ENCODE measurements at regions not wholly inside any gene's neighbourhood (a gene's known extent, or its start where the extent isn't known, plus 50 kb on each side); places are given as distances from the start of the nearest gene placed in this dataset.

DNA sequence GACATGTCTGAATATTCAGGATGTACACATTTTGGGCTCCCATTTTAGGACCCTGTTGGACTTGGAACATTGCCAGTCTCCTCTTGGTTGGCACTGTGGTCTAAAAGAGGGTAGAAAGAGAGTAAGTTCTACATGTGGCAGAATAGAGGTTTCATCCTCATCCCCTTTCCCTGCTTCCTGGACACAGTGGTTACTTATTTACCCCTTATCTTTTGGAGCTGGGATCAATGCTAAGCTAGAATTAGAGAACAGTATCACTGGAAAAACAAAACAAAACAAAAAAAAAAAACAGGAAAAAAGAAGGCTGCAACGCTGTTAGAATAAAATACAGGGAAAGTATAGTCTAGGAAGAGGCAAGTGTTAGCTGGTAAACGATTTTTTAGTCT lies 790.6 kb downstream of the MAFB start:
- Histone ChIP-seq H3K36me3 (ENCODE audit: control insufficient read depth in 4 of 4, insufficient read depth in 4 of 4, low read length in 3 of 4) (no peaks in the 10 kb centered on the region), H3K27ac (ENCODE audit: insufficient read depth in 1 of 2, low read depth in 1 of 2, low read length in 2 of 2, poor library complexity in 1 of 2, severe bottlenecking in 2 of 2) (no peak overlapping the region), H3K4me3 (ENCODE audit: control insufficient read depth in 1 of 7, extremely low read depth in 1 of 7, insufficient read depth in 4 of 7, low read depth in 2 of 7, low read length in 6 of 7) (no peak overlapping the region), H3K27me3 (replicated peaks in 2 of 5; ENCODE audit: control insufficient read depth in 4 of 5, insufficient read depth in 5 of 5, low read length in 4 of 5) (no peaks in the 10 kb centered on the region), H3K4me1 (ENCODE audit: control extremely low read depth in 1 of 4, control insufficient read depth in 4 of 4, insufficient read depth in 4 of 4, low read length in 3 of 4) (no peaks in the 10 kb centered on the region), H3K9me3 (ENCODE audit: control extremely low read depth in 1 of 5, control insufficient read depth in 4 of 5, insufficient read depth in 2 of 5, low read depth in 1 of 5, low read length in 4 of 5) (peaks cover 0 to 1% (median 0%) of the 10 kb centered on the region in 5 experiments)
- DNase-seq = no peak
- ChIA-PET POLR2A (no interaction called here), CTCF (interaction anchor here (1.0 kb wide), 1 partner anchor 24 kb away, joined by 3 read pairs; no protein-coding TSS in a partner anchor)
- WGBS (ENCODE audit: insufficient coverage) = 100% methylated on average over 1 of the region's 2 CpGs

DNA sequence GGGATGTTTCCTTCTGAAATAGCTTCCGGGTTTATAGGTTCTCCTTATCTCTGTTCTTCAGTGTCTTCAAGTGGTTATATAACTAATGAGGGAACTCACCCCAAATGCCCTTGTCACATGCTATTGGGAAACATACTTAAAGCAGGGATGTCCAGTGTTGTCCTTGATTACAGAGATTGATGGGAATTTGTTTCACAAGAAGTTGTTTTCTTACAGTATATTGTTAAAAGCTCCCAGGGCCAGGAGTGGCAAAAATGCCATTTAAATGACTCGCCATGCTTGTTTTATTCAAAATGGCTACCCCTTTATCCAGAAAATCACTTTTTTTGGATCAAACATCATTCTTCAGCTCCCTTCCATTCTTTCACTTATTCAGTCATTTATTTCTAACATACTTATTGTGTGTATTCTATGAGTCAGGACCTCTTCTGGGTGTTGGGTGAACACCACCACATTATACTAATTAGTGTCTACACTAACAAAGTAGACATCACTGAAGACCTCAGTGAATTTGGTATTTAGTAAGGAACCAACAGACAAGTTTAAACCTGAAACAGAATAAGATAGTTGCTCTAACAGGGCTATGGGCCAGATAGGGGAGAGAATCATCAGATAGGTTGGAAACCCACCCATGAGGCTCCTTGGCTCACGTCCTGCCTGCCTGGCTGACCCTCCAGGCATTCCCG lies 791.1 kb downstream of the MAFB start:
- Histone ChIP-seq H3K36me3 (ENCODE audit: control insufficient read depth in 4 of 4, insufficient read depth in 4 of 4, low read length in 3 of 4) (no peaks in the 10 kb centered on the region), H3K27ac (ENCODE audit: insufficient read depth in 1 of 2, low read depth in 1 of 2, low read length in 2 of 2, poor library complexity in 1 of 2, severe bottlenecking in 2 of 2) (no peak overlapping the region), H3K9me3 (ENCODE audit: control extremely low read depth in 1 of 5, control insufficient read depth in 4 of 5, insufficient read depth in 2 of 5, low read depth in 1 of 5, low read length in 4 of 5) (no peaks in the 10 kb centered on the region), H3K4me1 (ENCODE audit: control extremely low read depth in 1 of 4, control insufficient read depth in 4 of 4, insufficient read depth in 4 of 4, low read length in 3 of 4) (no peaks in the 10 kb centered on the region), H3K27me3 (replicated peaks in 2 of 5; ENCODE audit: control insufficient read depth in 4 of 5, insufficient read depth in 5 of 5, low read length in 4 of 5) (no peaks in the 10 kb centered on the region), H3K4me3 (ENCODE audit: control insufficient read depth in 1 of 7, extremely low read depth in 1 of 7, insufficient read depth in 4 of 7, low read depth in 2 of 7, low read length in 6 of 7) (no peak overlapping the region)
- POLR2A ChIA-PET = no interaction called here
- WGBS (ENCODE audit: insufficient coverage) = 100% methylated on average over 2 of the region's 4 CpGs
- CTCF ChIA-PET = interaction anchor here (1.0 kb wide), 1 partner anchor 24 kb away, joined by 3 read pairs; no protein-coding TSS in a partner anchor
- no peak for DNase-seq

DNA sequence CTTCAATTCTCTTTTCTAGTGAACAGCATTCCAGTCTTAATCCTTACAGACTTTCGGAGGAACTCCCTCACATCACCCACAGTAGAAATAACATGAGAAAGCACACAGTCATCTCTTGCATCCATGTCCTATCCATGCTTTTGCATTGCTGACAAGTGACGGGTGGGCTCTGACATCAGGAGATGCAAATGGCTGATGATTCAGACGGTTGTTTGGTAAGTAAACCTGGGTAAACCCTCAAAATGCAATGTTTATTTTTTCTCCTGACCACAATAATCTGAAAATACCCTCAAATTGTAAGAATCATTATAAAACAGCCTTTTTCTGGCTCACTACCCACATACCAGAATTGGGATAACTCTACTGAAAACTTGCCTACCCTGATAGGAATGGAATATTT lies 792.0 kb downstream of the MAFB start:
- Histone ChIP-seq H3K4me3 (ENCODE audit: control insufficient read depth in 1 of 7, extremely low read depth in 1 of 7, insufficient read depth in 4 of 7, low read depth in 2 of 7, low read length in 6 of 7) (no peak overlapping the region), H3K9me3 (ENCODE audit: control extremely low read depth in 1 of 5, control insufficient read depth in 4 of 5, insufficient read depth in 2 of 5, low read depth in 1 of 5, low read length in 4 of 5) (no peaks in the 10 kb centered on the region), H3K4me1 (ENCODE audit: control extremely low read depth in 1 of 4, control insufficient read depth in 4 of 4, insufficient read depth in 4 of 4, low read length in 3 of 4) (no peaks in the 10 kb centered on the region), H3K27me3 (replicated peaks in 2 of 5; ENCODE audit: control insufficient read depth in 4 of 5, insufficient read depth in 5 of 5, low read length in 4 of 5) (no peaks in the 10 kb centered on the region), H3K27ac (ENCODE audit: insufficient read depth in 1 of 2, low read depth in 1 of 2, low read length in 2 of 2, poor library complexity in 1 of 2, severe bottlenecking in 2 of 2) (no peak overlapping the region), H3K36me3 (ENCODE audit: control insufficient read depth in 4 of 4, insufficient read depth in 4 of 4, low read length in 3 of 4) (no peaks in the 10 kb centered on the region)
- ChIA-PET CTCF (no interaction called here), POLR2A (no interaction called here)
- DNase-seq = no peak
- 100% methylated on average over 1 of the region's 3 CpGs for WGBS (ENCODE audit: insufficient coverage)

DNA sequence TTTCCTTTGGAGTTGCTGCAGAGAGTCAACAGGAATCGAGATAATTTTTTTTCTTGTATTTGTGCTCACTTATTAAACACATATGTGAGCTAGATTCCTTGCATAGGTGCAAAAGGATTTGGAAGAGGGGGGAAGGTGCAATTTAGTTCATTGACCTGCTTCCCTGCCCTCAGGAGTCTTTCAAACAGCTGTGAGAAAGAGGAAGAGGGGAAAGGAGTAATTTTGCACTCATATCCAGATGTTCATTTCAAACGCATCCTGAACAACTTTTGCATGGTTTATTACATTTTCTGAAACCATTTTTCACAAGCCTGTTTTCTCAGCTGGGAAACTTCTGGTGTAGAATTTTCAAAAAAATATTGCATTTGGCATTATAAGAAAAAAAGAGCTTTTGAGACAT lies 795.0 kb downstream of the MAFB start:
- Histone ChIP-seq H3K27ac (ENCODE audit: insufficient read depth in 1 of 2, low read depth in 1 of 2, low read length in 2 of 2, poor library complexity in 1 of 2, severe bottlenecking in 2 of 2) (no peak overlapping the region), H3K4me3 (ENCODE audit: control insufficient read depth in 1 of 7, extremely low read depth in 1 of 7, insufficient read depth in 4 of 7, low read depth in 2 of 7, low read length in 6 of 7) (no peak overlapping the region), H3K4me1 (ENCODE audit: control extremely low read depth in 1 of 4, control insufficient read depth in 4 of 4, insufficient read depth in 4 of 4, low read length in 3 of 4) (no peaks in the 10 kb centered on the region), H3K9me3 (ENCODE audit: control extremely low read depth in 1 of 5, control insufficient read depth in 4 of 5, insufficient read depth in 2 of 5, low read depth in 1 of 5, low read length in 4 of 5) (no peaks in the 10 kb centered on the region), H3K36me3 (ENCODE audit: control insufficient read depth in 4 of 4, insufficient read depth in 4 of 4, low read length in 3 of 4) (no peaks in the 10 kb centered on the region), H3K27me3 (replicated peaks in 2 of 5; ENCODE audit: control insufficient read depth in 4 of 5, insufficient read depth in 5 of 5, low read length in 4 of 5) (no peaks in the 10 kb centered on the region)
- DNase-seq = no peak
- ChIA-PET POLR2A (no interaction called here), CTCF (no interaction called here)
- WGBS (ENCODE audit: insufficient coverage) = no CpG with 5 or more reads among the region's 2 CpGs

DNA sequence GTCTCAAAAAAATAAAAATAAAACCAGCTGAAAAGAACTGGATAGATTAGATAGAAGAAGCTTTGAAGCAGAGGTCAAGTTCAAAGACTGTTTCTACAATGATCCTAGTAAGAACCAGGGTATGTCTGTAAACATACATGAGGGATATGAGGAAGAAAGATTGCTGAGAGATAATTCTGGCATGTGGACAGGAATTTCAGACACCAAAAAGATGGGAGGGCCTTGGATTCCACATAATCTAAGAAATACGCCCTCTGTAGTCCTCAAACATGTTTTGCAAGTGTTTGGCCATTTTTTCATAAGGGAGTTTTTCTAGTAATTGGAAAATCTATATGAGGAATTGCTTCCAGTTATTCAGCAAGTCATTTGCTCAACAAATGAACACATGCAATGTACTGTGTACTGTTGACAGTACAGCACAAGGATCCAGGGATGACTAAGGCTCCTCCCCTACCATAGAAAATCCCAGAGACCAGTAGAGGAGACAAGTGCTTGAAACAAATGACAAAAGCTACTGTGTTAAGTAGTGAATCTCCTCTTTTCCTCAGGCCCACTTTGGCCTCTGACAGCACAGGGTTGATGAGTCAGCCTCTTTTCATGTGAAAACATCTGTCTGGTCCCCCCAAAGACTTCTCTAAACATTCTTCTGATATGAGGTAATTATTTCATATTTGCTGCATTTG lies 795.9 kb downstream of the MAFB start:
- Histone ChIP-seq H3K4me1 (ENCODE audit: control extremely low read depth in 1 of 4, control insufficient read depth in 4 of 4, insufficient read depth in 4 of 4, low read length in 3 of 4) (no peaks in the 10 kb centered on the region), H3K27me3 (replicated peaks in 2 of 5; ENCODE audit: control insufficient read depth in 4 of 5, insufficient read depth in 5 of 5, low read length in 4 of 5) (no peaks in the 10 kb centered on the region), H3K9me3 (ENCODE audit: control extremely low read depth in 1 of 5, control insufficient read depth in 4 of 5, insufficient read depth in 2 of 5, low read depth in 1 of 5, low read length in 4 of 5) (no peaks in the 10 kb centered on the region), H3K36me3 (ENCODE audit: control insufficient read depth in 4 of 4, insufficient read depth in 4 of 4, low read length in 3 of 4) (no peaks in the 10 kb centered on the region), H3K27ac (ENCODE audit: insufficient read depth in 1 of 2, low read depth in 1 of 2, low read length in 2 of 2, poor library complexity in 1 of 2, severe bottlenecking in 2 of 2) (no peak overlapping the region), H3K4me3 (ENCODE audit: control insufficient read depth in 1 of 7, extremely low read depth in 1 of 7, insufficient read depth in 4 of 7, low read depth in 2 of 7, low read length in 6 of 7) (no peak overlapping the region)
- no peak for DNase-seq
- ChIA-PET POLR2A (no interaction called here), CTCF (no interaction called here)
- WGBS (ENCODE audit: insufficient coverage) = no CpG with 5 or more reads among the region's 1 CpG

DNA sequence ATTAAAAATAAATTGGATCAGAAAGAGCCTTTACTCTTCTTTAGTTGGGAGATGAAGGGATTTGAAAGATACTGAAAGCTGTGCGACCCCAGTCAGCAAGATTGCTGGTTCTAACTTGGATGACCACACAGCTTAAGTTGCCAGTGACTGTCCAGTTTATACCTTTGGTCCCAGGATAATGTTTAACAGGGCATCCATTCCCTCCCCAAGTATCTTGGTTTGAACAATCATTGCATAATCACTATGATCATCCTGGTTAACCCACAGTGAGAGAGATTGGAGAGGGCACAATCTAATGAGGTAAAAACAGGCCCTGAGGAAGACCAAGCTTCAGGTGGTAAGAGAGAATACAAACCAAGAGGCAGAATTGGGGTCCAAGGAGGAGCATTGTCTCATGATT lies 798.3 kb downstream of the MAFB start:
- Histone ChIP-seq H3K27me3 (replicated peaks in 2 of 5; ENCODE audit: control insufficient read depth in 4 of 5, insufficient read depth in 5 of 5, low read length in 4 of 5) (no peaks in the 10 kb centered on the region), H3K4me3 (ENCODE audit: control insufficient read depth in 1 of 7, extremely low read depth in 1 of 7, insufficient read depth in 4 of 7, low read depth in 2 of 7, low read length in 6 of 7) (no peak overlapping the region), H3K9me3 (ENCODE audit: control extremely low read depth in 1 of 5, control insufficient read depth in 4 of 5, insufficient read depth in 2 of 5, low read depth in 1 of 5, low read length in 4 of 5) (no peaks in the 10 kb centered on the region), H3K27ac (ENCODE audit: insufficient read depth in 1 of 2, low read depth in 1 of 2, low read length in 2 of 2, poor library complexity in 1 of 2, severe bottlenecking in 2 of 2) (no peak overlapping the region), H3K36me3 (ENCODE audit: control insufficient read depth in 4 of 4, insufficient read depth in 4 of 4, low read length in 3 of 4) (no peaks in the 10 kb centered on the region), H3K4me1 (ENCODE audit: control extremely low read depth in 1 of 4, control insufficient read depth in 4 of 4, insufficient read depth in 4 of 4, low read length in 3 of 4) (no peaks in the 10 kb centered on the region)
- ChIA-PET POLR2A (no interaction called here), CTCF (no interaction called here)
- 100% methylated on average over 1 of the region's 1 CpG for WGBS (ENCODE audit: insufficient coverage)
- no peak for DNase-seq

DNA sequence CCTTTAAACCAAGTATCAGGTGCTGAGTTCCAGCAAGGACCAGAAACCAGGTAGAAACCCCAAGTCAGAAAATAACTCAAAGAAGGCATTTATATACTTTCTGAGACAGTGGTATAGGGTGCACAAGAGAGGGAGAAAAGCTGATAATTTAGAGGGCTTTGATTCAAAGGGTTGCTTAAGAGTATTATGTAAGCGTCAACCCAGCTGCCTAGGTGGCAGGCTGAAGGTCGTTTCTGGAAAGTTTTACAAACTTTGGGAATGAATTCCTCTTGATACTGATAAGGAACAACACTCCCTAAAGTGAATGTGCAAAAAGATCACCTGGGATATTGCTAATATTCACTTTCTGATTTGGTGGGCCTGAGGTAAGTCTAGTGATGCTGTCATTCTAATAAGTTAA lies 800.7 kb downstream of the MAFB start:
- Histone ChIP-seq H3K27me3 (replicated peaks in 2 of 5; ENCODE audit: control insufficient read depth in 4 of 5, insufficient read depth in 5 of 5, low read length in 4 of 5) (no peaks in the 10 kb centered on the region), H3K4me3 (ENCODE audit: control insufficient read depth in 1 of 7, extremely low read depth in 1 of 7, insufficient read depth in 4 of 7, low read depth in 2 of 7, low read length in 6 of 7) (no peak overlapping the region), H3K4me1 (ENCODE audit: control extremely low read depth in 1 of 4, control insufficient read depth in 4 of 4, insufficient read depth in 4 of 4, low read length in 3 of 4) (no peaks in the 10 kb centered on the region), H3K27ac (ENCODE audit: insufficient read depth in 1 of 2, low read depth in 1 of 2, low read length in 2 of 2, poor library complexity in 1 of 2, severe bottlenecking in 2 of 2) (no peak overlapping the region), H3K9me3 (ENCODE audit: control extremely low read depth in 1 of 5, control insufficient read depth in 4 of 5, insufficient read depth in 2 of 5, low read depth in 1 of 5, low read length in 4 of 5) (no peaks in the 10 kb centered on the region), H3K36me3 (ENCODE audit: control insufficient read depth in 4 of 4, insufficient read depth in 4 of 4, low read length in 3 of 4) (no peaks in the 10 kb centered on the region)
- CTCF ChIA-PET = interaction anchor here (1.1 kb wide), 1 partner anchor 14 kb away, joined by 3 read pairs; no protein-coding TSS in a partner anchor
- DNase-seq = no peak
- POLR2A ChIA-PET = interaction anchor here (0.6 kb wide), 1 partner anchor 39 kb away, joined by 3 read pairs; no protein-coding TSS in a partner anchor
- WGBS (ENCODE audit: insufficient coverage) = 100% methylated on average over 2 of the region's 2 CpGs

Data from common myeloid progenitor, CD34-positive (primary cell).